Common myeloid progenitor, CD34-positive (primary cell): ENCODE measurements at regions not wholly inside any gene's neighbourhood (a gene's known extent, or its start where the extent isn't known, plus 50 kb on each side); places are given as distances from the start of the nearest gene placed in this dataset.

Experiments used
- CTCF ChIA-PET: fragments of 350-600 bp; sonication (Branson Sonifier 250); formaldehyde crosslinking; loops from one replicate; lab custom pipeline; 2021; ENCODE audit warnings: antibody characterized with exemption; lab: Charles Lee
- POLR2A ChIA-PET: fragments of 350-600 bp; sonication (Branson Sonifier 250); formaldehyde crosslinking; loops from one replicate; lab custom pipeline; 2021; ENCODE audit warnings: antibody characterized with exemption; lab: Charles Lee
- DNase-seq, 3 donors: peaks; one replicate each; pipeline versions ENCODE4 v3.0.0 to v3.0.0-alpha.2; 2013
- H3K27ac ChIP-seq, 2 experiments: 1 replicate in 1 of 2; 2 replicates in 1 of 2; pipeline ENCODE4 v1.7.0; 2013; ENCODE audit warnings: inconsistent platforms in 2 of 2, low read length in 2 of 2, mild to moderate bottlenecking in 2 of 2, low read depth in 1 of 2, moderate library complexity in 1 of 2; ENCODE audit not compliant: severe bottlenecking in 2 of 2, insufficient read depth in 1 of 2, poor library complexity in 1 of 2
- H3K27me3 ChIP-seq, 5 experiments: replicated peaks in 2 of 5; 1 replicate in 3 of 5; 2 replicates in 2 of 5; pipeline versions ENCODE4 v1.6.1 to v1.7.0; 2013; ENCODE audit warnings: low read length in 4 of 5, mild to moderate bottlenecking in 2 of 5, moderate library complexity in 2 of 5, inconsistent platforms in 1 of 5; ENCODE audit not compliant: insufficient read depth in 5 of 5, control insufficient read depth in 4 of 5
- H3K36me3 ChIP-seq, 4 experiments: 1 replicate in 2 of 4; 2 replicates in 2 of 4; pipeline versions ENCODE4 v1.6.1 to v1.7.0; 2013; ENCODE audit warnings: low read length in 3 of 4, control low read depth in 1 of 4, mild to moderate bottlenecking in 1 of 4; ENCODE audit not compliant: control insufficient read depth in 4 of 4, insufficient read depth in 4 of 4
- H3K4me1 ChIP-seq, 4 experiments: 1 replicate in 3 of 4; 2 replicates in 1 of 4; pipeline versions ENCODE4 v1.6.1 to v1.7.1; 2013; ENCODE audit warnings: low read length in 3 of 4, mild to moderate bottlenecking in 3 of 4, control low read depth in 1 of 4, inconsistent platforms in 1 of 4, moderate library complexity in 1 of 4; ENCODE audit not compliant: control insufficient read depth in 4 of 4, insufficient read depth in 4 of 4; ENCODE audit errors: control extremely low read depth in 1 of 4
- H3K4me3 ChIP-seq, 7 experiments: 1 replicate in 4 of 7; 2 replicates in 3 of 7; pipeline versions ENCODE4 v1.5.1 to v1.7.0; 2013; ENCODE audit warnings: mild to moderate bottlenecking in 7 of 7, low read length in 6 of 7, moderate library complexity in 6 of 7, inconsistent platforms in 2 of 7, low read depth in 2 of 7, control low read depth in 1 of 7; ENCODE audit not compliant: insufficient read depth in 4 of 7, control insufficient read depth in 1 of 7; ENCODE audit errors: extremely low read depth in 1 of 7
- H3K9me3 ChIP-seq, 5 experiments: 1 replicate in 4 of 5; 2 replicates in 1 of 5; pipeline versions ENCODE4 v1.6.1 to v1.7.1; 2013; ENCODE audit warnings: low read length in 4 of 5, mild to moderate bottlenecking in 2 of 5, inconsistent platforms in 1 of 5, low read depth in 1 of 5, moderate library complexity in 1 of 5; ENCODE audit not compliant: control insufficient read depth in 4 of 5, insufficient read depth in 2 of 5; ENCODE audit errors: control extremely low read depth in 1 of 5
- WGBS: methylation state at CpG from one replicate; pipeline ENCODE4 v1.1.5; 2013; ENCODE audit not compliant: insufficient coverage; 5-methylcytosine and 5-hydroxymethylcytosine counted together

GRCh38 chr11:15884141-15884540 lies 472.2 kb downstream of the SOX6 start:
- ChIA-PET POLR2A (no interaction called here), CTCF (no interaction called here)
- no peak overlapping the region for H3K27ac ChIP-seq
- no peak overlapping the region for H3K4me3 ChIP-seq
- no peaks in the 10 kb centered on the region for H3K9me3 ChIP-seq
- 89% methylated on average over 6 of the region's 13 CpGs for whole genome bisulfite sequencing
- DNase-seq: no peak
- H3K4me1 ChIP-seq: peaks cover 0 to 4% (median 0%) of the 10 kb centered on the region in 4 experiments
- no peaks in the 10 kb centered on the region for H3K36me3 ChIP-seq
- peaks cover 0 to 5% (median 0%) of the 10 kb centered on the region in 5 experiments for H3K27me3 ChIP-seq

GRCh38 chr11:15884777-15885540 lies 471.4 kb downstream of the SOX6 start:
- ChIA-PET CTCF (no interaction called here), POLR2A (no interaction called here)
- peaks cover 0 to 5% (median 0%) of the 10 kb centered on the region in 5 experiments for H3K27me3 ChIP-seq
- no peaks in the 10 kb centered on the region for H3K36me3 ChIP-seq
- no peak overlapping the region for H3K4me3 ChIP-seq
- 73% methylated on average over 6 of the region's 6 CpGs for WGBS
- DNase-seq: no peak
- no peaks in the 10 kb centered on the region for H3K9me3 ChIP-seq
- H3K27ac ChIP-seq: no peak overlapping the region
- H3K4me1 ChIP-seq: peaks cover 0 to 4% (median 0%) of the 10 kb centered on the region in 4 experiments

DNA sequence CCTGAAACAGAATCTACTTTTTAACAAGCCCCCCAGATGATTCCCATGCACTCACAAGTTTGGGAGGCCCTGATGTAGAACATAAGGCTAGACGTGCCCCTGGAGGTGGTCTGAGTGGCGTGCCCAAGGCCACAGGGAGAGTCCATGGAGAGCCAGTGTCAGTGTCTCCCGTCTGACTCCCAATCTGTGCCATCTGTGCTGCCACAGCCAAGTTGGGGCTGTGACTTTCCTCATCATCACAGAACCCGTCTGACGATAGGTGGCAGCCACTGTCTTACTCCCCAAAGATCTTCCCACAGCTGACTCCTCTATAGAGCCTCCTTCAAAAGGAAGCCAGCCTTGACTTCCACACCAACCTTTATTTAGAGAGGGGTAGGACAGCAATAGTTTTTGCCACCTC lies 470.5 kb downstream of the SOX6 start:
- 95% methylated on average over 5 of the region's 5 CpGs for WGBS
- ChIA-PET POLR2A (no interaction called here), CTCF (no interaction called here)
- no peaks in the 10 kb centered on the region for H3K9me3 ChIP-seq
- H3K4me1 ChIP-seq: peaks cover 0 to 4% (median 0%) of the 10 kb centered on the region in 4 experiments
- no peak overlapping the region for H3K4me3 ChIP-seq
- no peaks in the 10 kb centered on the region for H3K36me3 ChIP-seq
- no peak overlapping the region for H3K27ac ChIP-seq
- peaks cover 0 to 5% (median 0%) of the 10 kb centered on the region in 5 experiments for H3K27me3 ChIP-seq
- no peak for DNase-seq

DNA sequence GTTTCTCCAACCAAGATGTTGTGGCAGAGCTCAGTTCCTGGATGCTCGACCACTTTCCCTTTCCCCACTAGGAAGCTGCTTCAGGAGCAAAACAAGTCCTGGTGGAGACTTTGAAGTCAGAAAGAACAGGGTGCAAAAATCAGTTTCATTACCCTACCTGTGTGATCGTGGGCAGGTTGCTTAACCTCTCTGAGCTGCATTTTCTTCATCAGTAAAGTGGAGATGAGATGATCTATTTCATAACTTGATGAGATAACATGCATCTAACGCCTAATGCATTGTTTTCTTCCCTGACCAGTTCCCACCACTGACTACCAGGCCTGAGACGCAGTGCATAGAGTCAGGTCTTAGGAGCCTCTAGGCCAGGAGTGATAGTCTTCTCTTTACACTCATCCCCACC lies 470.0 kb downstream of the SOX6 start:
- Histone ChIP-seq H3K4me1 (peaks cover 0 to 4% (median 0%) of the 10 kb centered on the region in 4 experiments), H3K27ac (no peak overlapping the region), H3K4me3 (no peak overlapping the region), H3K9me3 (no peaks in the 10 kb centered on the region), H3K27me3 (peaks cover 0 to 5% (median 0%) of the 10 kb centered on the region in 5 experiments), H3K36me3 (no peaks in the 10 kb centered on the region)
- CTCF ChIA-PET: no interaction called here
- DNase-seq: no peak
- POLR2A ChIA-PET: no interaction called here
- WGBS: 100% methylated on average over 2 of the region's 4 CpGs

- ChIA-PET POLR2A (interaction anchor here (0.5 kb wide), 1 partner anchor 108 kb away, joined by 3 read pairs; no protein-coding TSS in a partner anchor), CTCF (no interaction called here)
- 100% methylated on average over 2 of the region's 5 CpGs for WGBS
- peaks cover 0 to 4% (median 0%) of the 10 kb centered on the region in 4 experiments for H3K4me1 ChIP-seq
- peaks cover 0 to 3% (median 0%) of the 10 kb centered on the region in 5 experiments for H3K27me3 ChIP-seq
- no peak for DNase-seq
- H3K9me3 ChIP-seq: no peaks in the 10 kb centered on the region
- no peaks in the 10 kb centered on the region for H3K36me3 ChIP-seq
- no peak overlapping the region for H3K4me3 ChIP-seq
- H3K27ac ChIP-seq: no peak overlapping the region
Measured at GRCh38 chr11:15886866-15887265, 469.5 kb downstream of the SOX6 start.

DNA sequence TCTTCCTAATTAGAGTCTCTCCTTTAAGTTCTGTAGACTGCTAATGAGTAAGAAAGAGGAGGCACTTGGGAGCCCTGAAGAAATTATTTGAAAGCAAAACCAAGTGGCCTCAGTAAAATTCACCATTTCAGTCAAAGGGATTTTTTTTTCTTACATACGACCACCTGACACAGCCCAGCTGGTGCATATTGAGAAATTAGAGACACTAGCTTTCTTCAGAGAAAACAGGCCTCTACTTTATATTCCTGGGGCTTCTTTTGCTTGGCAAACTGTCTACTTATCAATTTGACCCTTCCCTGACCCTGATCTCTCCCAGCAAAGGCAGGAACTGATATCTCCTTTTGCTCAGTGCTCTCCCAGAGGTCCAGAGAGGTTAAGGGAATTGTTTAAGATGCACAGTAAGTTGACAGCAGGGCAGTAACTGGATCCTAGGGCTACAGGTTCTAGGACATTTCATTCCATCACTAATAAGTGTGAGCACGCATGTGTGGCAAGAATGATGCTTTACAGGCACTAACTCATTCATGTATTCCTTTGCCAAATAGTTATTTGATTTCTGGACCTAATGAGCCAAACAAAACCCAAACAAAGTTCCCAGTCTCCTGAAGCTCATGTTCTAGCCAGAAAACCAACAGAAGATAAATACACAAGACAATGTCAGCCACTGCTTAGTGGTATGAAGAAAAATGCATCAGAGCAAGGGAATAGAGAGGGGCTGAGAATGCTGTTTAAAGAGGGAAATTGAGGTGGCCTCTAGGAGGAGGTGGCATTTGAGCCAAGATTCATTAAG lies 467.6 kb downstream of the SOX6 start:
- H3K4me3 ChIP-seq: no peak overlapping the region
- POLR2A ChIA-PET: interaction anchor here (0.7 kb wide), 1 partner anchor 56 kb away, joined by 3 read pairs; no protein-coding TSS in a partner anchor
- no peaks in the 10 kb centered on the region for H3K27me3 ChIP-seq
- H3K36me3 ChIP-seq: no peaks in the 10 kb centered on the region
- 86% methylated on average over 2 of the region's 2 CpGs for WGBS
- H3K9me3 ChIP-seq: no peaks in the 10 kb centered on the region
- H3K27ac ChIP-seq: no peak overlapping the region
- CTCF ChIA-PET: no interaction called here
- DNase-seq: no peak
- H3K4me1 ChIP-seq: peaks cover 0 to 17% (median 7%) of the 10 kb centered on the region in 4 experiments
